T1000 (cell line): ENCODE measurements at regions not wholly inside any gene's neighbourhood (a gene's known extent, or its start where the extent isn't known, plus 50 kb on each side); places are given as distances from the start of the nearest gene placed in this dataset.
A peak's percentile ranks its signal among the peaks of the same experiment; 100 is the strongest.
"Not testable (repeated sequence)": the region's sequence is repeated elsewhere in the genome, so short reads cannot be mapped to it uniquely, and the experiment has no call there.

Source experiments
- DNase-seq: peaks from one replicate; lab custom pipeline; 2025; ENCODE audit warnings: mixed read lengths; lab: John Stamatoyannopoulos, UW

GRCh38 chr5:40221796-40222195 lies 457.9 kb upstream of the PTGER4 start:
- peak; percentile 31 for DNase-seq

- no peak for DNase-seq
These were observed 458.5 kb upstream of the PTGER4 start for GRCh38 chr5:40221255-40221654.

GRCh38 chr5:40220260-40220659 lies 459.5 kb upstream of the PTGER4 start:
- no peak for DNase-seq

- no peak for DNase-seq
These were observed 462.2 kb upstream of the PTGER4 start for GRCh38 chr5:40217553-40217952.

- no peak for DNase-seq
These were observed 469.0 kb upstream of the PTGER4 start for GRCh38 chr5:40210694-40211093.

GRCh38 chr5:40206030-40206429 lies 473.7 kb upstream of the PTGER4 start:
- no peak for DNase-seq

- DNase-seq, result no peak
These were observed 475.6 kb upstream of the PTGER4 start for GRCh38 chr5:40204144-40204543.

- DNase-seq, result no peak
These were observed 476.8 kb upstream of the PTGER4 start for GRCh38 chr5:40202814-40203440.

- no peak for DNase-seq
These were observed 481.0 kb upstream of the PTGER4 start for GRCh38 chr5:40198736-40199135.

GRCh38 chr5:40195574-40195973 lies 484.1 kb upstream of the PTGER4 start:
- DNase-seq, result not testable (repeated sequence)

- no peak for DNase-seq
These were observed 488.6 kb upstream of the PTGER4 start for GRCh38 chr5:40191150-40191549.

- DNase-seq, result no peak
These were observed 507.0 kb upstream of the PTGER4 start for GRCh38 chr5:40172721-40173120.

- DNase-seq, result no peak
These were observed 507.7 kb upstream of the PTGER4 start for GRCh38 chr5:40171971-40172370.

- no peak for DNase-seq
These were observed 512.4 kb upstream of the PTGER4 start for GRCh38 chr5:40167283-40167682.

- no peak for DNase-seq
These were observed 512.9 kb upstream of the PTGER4 start for GRCh38 chr5:40166802-40167201.

- DNase-seq, result no peak
These were observed 513.7 kb upstream of the PTGER4 start for GRCh38 chr5:40165789-40166728.

GRCh38 chr5:40165106-40165788 lies 514.5 kb upstream of the PTGER4 start:
- DNase-seq, result no peak

- DNase-seq, result no peak
These were observed 519.3 kb upstream of the PTGER4 start for GRCh38 chr5:40160435-40160834.

- no peak for DNase-seq
These were observed 525.5 kb upstream of the PTGER4 start for GRCh38 chr5:40154194-40154593.

GRCh38 chr5:40150896-40151295 lies 528.8 kb upstream of the PTGER4 start:
- DNase-seq, result no peak

- DNase-seq, result no peak
These were observed 537.8 kb upstream of the PTGER4 start for GRCh38 chr5:40141896-40142295.

GRCh38 chr5:40141418-40141817 lies 538.3 kb upstream of the PTGER4 start:
- DNase-seq, result no peak

- no peak for DNase-seq
These were observed 542.5 kb upstream of the PTGER4 start for GRCh38 chr5:40137223-40137622.
